Psoas muscle (tissue), 7 donors: ENCODE measurements at regions not wholly inside any gene's neighbourhood (a gene's known extent, or its start where the extent isn't known, plus 50 kb on each side); places are given as distances from the start of the nearest gene placed in this dataset.

Experiments
- ATAC-seq, 4 donors: fragments of 200-7000 bp; cut with Tn5 transposase; one replicate each; pipeline ENCODE4 v1.9.1; 2020; ENCODE audit warnings: moderate library complexity in 3 of 4, mild to moderate bottlenecking in 2 of 4
- DNase-seq, 2 donors: peaks; one replicate each; pipeline ENCODE4 v3.0.0-alpha.2; 2020
- H3K27ac ChIP-seq: fragments of 200-600 bp; one replicate; pipeline ENCODE4 v1.8.0; 2022
- H3K27me3 ChIP-seq, 3 donors: fragments of 200-600 bp in 1 of 3; one replicate each; pipeline versions ENCODE4 v1.6.1 to v1.8.0; 2013 to 2022; ENCODE audit warnings: low read length in 2 of 3, mild to moderate bottlenecking in 2 of 3, moderate library complexity in 1 of 3; ENCODE audit not compliant: insufficient read depth in 3 of 3
- H3K36me3 ChIP-seq, 2 donors: fragments of 200-600 bp in 1 of 2; one replicate each; pipeline versions ENCODE4 v1.6.1 to v1.8.0; 2013 to 2022; ENCODE audit warnings: low read depth in 1 of 2, mild to moderate bottlenecking in 1 of 2, moderate library complexity in 1 of 2; ENCODE audit not compliant: insufficient read depth in 1 of 2
- H3K4me1 ChIP-seq: fragments of 200-600 bp; one replicate; pipeline ENCODE4 v1.8.0; 2022
- H3K4me3 ChIP-seq: fragments of 200-600 bp; one replicate; pipeline ENCODE4 v1.8.0; 2022; ENCODE audit warnings: mild to moderate bottlenecking
- H3K9me3 ChIP-seq: fragments of 200-600 bp; one replicate; pipeline ENCODE4 v1.8.0; 2022
- WGBS, 3 donors: extraction: QIAGEN DNeasy Blood & Tissue Kit; methylation state at CpG; one replicate each; pipeline versions ENCODE4 v1.1.6 to v1.1.7; 2013; 5-methylcytosine and 5-hydroxymethylcytosine counted together
- intact Hi-C, 2 donors: fragments of 100-400 bp; cut with DNase I; formaldehyde crosslinking; loops; one replicate each; pipeline versions ENCODE4 v1.11.0 to v1.14.2; 2022
- TF ChIP-seq, protein P1 (sequence below): fragments of 200-600 bp; IDR thresholded peaks from one replicate; pipeline ENCODE4 v1.8.0; 2022; ENCODE audit warnings: antibody characterized with exemption
- donor health status: healthy with polysubstance abuse.
- donor health status: DM: no; HTN: no; CAD: no; lungs with moderate emphysema.
- donor health status: Bipolar disorder and iron deficiency.
- donor health status: healthy.
- donor health status: DM: yes; HTN: yes; CAD: no.
- donor health status: DM: no; HTN: no; CAD: no.
- donor health status: DM: yes; HTN: yes; CAD: no.

DNA sequence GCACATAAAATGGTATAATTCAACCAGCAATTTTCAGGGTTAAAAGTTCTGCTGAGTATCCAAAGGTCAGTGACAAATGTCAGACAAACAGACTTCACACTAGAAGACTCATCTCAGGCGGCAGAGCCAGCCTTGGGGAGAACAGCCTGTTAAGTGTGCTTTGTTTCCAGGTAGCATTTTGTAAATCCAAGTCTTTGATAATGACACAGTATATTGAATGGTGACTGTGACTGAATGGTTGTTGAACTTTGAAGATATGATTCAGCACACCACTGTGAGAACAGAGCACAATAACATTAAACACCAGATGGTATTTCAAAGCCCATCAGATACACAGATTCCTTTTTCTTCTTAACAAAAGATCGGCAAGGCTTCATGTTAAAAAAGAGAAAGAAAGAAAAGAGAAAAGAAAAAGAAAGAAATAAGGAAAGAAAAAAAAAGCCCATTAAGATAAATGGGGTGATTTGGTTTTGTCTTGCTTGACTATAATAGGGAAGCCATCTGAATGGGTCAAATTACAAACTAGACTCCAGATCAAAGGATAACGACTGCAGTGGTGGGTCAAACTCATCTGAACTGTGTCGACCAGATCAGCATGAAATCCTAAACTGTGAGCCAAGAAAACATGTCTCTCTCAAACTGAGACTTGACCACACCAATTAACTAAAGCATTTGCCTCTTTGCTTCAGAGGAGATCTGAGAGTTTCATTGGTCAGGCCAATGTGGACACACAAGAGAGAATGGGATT, 313.0 kb upstream of the ZNF608 start:
- TF ChIP-seq, protein P1, sequence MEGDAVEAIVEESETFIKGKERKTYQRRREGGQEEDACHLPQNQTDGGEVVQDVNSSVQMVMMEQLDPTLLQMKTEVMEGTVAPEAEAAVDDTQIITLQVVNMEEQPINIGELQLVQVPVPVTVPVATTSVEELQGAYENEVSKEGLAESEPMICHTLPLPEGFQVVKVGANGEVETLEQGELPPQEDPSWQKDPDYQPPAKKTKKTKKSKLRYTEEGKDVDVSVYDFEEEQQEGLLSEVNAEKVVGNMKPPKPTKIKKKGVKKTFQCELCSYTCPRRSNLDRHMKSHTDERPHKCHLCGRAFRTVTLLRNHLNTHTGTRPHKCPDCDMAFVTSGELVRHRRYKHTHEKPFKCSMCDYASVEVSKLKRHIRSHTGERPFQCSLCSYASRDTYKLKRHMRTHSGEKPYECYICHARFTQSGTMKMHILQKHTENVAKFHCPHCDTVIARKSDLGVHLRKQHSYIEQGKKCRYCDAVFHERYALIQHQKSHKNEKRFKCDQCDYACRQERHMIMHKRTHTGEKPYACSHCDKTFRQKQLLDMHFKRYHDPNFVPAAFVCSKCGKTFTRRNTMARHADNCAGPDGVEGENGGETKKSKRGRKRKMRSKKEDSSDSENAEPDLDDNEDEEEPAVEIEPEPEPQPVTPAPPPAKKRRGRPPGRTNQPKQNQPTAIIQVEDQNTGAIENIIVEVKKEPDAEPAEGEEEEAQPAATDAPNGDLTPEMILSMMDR: no peak
- Histone ChIP-seq H3K27ac (no peak overlapping the region), H3K36me3 (no peaks in the 10 kb centered on the region), H3K27me3 (no peaks in the 10 kb centered on the region), H3K4me3 (no peak overlapping the region), H3K4me1 (no peaks in the 10 kb centered on the region), H3K9me3 (no peaks in the 10 kb centered on the region)
- DNase-seq (no peak), ATAC-seq (no peak)
- 33 to 50% (median 37%) methylated on average over 4 of the region's 4 CpGs for WGBS, 3 donors
- intact Hi-C loops: no loop called here

DNA sequence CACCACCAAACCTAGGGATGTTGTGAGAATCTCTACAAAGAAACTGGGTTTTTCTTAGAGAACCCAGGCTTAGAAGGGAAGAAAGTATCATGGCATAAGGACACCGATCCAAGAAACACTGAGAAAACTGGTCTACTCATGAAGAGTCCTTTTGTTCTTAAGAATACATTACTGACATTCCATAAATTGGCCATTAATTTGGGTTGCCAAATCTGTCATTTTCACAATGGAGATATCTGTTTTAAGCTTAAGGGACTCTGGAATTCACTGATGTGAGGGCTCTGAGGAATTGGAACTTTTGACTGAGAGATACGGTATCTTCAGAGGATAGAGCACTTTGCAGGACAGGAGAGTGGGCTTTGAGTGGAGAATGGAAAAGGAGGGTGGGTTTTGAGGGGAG, 315.3 kb upstream of the ZNF608 start:
- Histone ChIP-seq H3K36me3 (no peaks in the 10 kb centered on the region), H3K9me3 (no peaks in the 10 kb centered on the region), H3K27me3 (no peaks in the 10 kb centered on the region), H3K27ac (no peak overlapping the region), H3K4me3 (no peak overlapping the region), H3K4me1 (peaks cover 15% of the 10 kb centered on the region)
- DNase-seq (no peak), ATAC-seq (no peak)
- WGBS, 3 donors: 92 to 96% (median 95%) methylated on average over 2 of the region's 2 CpGs
- intact Hi-C loops: no loop called here
- TF ChIP-seq, protein P1: no peak

DNA sequence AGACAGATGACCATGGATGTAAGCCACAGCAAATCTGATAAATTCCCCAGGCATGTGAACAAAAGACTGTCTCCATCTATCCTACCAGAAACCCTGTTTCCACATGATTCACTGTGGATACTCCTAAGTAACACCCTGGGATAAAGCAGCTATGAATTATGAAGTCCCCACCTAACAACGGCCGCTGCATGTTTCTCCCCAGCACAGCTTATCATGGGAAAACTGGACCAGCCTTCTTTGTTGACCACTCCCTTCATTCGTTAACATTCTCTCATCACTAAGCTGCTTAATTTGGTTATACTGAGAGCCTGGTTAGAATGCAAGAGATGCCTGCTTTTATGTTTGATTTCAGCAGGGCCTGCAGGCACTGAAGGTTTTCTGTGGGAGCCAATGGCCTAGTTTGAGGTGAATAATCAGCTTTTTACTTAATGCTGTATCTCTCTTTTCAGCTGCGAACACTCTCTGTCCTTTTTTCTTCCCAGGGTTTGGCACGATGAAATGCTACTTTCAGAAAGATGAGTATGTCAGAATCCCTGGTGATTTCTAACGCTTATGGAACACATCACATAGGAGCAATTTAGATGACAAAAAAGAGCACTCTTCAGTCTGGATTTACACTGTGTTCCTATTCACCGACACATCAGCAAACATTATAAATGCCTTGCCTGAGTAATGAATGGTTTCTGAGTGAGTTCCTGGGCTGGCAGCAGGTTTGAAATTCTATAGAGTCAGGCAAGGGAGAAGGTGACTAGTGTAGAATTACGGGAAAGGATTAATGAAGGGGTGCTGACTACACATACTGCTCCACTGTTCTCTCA, 318.4 kb upstream of the ZNF608 start:
- DNase-seq: no peak
- Histone ChIP-seq H3K4me3 (no peak overlapping the region), H3K4me1 (peaks cover 15% of the 10 kb centered on the region), H3K36me3 (no peaks in the 10 kb centered on the region), H3K27ac (no peak overlapping the region), H3K27me3 (no peaks in the 10 kb centered on the region), H3K9me3 (no peaks in the 10 kb centered on the region)
- TF ChIP-seq, protein P1: no peak
- WGBS, 3 donors: 55 to 68% (median 56%) methylated on average over 8 of the region's 8 CpGs
- peak in 3 of 4 donors; percentile 56 to 81 (median 78) for ATAC-seq
- intact Hi-C loops: no loop called here

DNA sequence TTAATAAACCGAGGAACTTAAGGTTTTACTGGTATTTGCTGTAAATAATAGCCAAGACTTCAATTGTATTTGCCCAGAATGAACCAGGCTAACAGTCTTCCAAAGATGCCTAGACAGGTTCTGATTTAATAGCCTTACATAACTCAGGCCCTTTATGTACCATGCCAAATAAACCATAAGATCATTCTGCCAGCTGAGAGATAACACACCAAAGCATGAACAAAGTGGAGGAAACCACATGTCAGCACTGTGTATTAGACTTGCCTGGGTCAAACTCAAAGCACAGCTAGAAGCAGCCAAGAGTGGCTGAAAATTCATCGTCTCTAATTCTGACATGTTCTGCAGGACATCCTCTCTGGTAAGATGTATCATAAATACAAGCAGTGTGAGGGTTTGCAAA, 319.3 kb upstream of the ZNF608 start:
- Histone ChIP-seq H3K4me1 (peaks cover 15% of the 10 kb centered on the region), H3K4me3 (no peak overlapping the region), H3K36me3 (no peaks in the 10 kb centered on the region), H3K27me3 (no peaks in the 10 kb centered on the region), H3K9me3 (no peaks in the 10 kb centered on the region), H3K27ac (no peak overlapping the region)
- DNase-seq (no peak), ATAC-seq (peak in 1 of 4 donors; percentile 32)
- WGBS, 3 donors: 41 to 59% (median 42%) methylated on average over 2 of the region's 2 CpGs
- intact Hi-C loops: no loop called here
- TF ChIP-seq, protein P1: no peak
